ENCODE measurements at regions not wholly inside any gene's neighbourhood (a gene's known extent, or its start where the extent isn't known, plus 50 kb on each side); places are given as distances from the start of the nearest gene placed in this dataset.

DNA sequence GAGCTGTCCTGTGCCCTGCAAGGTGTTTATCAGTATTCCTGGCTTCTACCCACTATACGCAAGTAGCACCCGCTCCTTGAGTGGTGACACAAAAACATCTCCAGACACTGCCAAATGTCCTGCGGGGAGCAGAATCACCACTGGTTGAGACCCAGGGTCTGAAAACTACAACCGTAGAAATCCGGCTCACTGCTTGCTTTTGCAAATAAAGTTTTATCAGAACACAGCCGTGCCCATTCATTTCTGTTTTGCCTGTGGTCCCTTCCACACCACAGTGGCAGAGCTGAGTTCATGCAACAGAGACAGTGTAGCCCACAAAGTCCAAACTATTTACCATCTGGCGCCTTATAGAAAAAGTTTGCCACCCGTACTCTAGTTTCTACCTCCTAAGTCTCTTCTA lies 125.7 kb upstream of the DIO3 start:
- DNase-seq, result no peak

DNA sequence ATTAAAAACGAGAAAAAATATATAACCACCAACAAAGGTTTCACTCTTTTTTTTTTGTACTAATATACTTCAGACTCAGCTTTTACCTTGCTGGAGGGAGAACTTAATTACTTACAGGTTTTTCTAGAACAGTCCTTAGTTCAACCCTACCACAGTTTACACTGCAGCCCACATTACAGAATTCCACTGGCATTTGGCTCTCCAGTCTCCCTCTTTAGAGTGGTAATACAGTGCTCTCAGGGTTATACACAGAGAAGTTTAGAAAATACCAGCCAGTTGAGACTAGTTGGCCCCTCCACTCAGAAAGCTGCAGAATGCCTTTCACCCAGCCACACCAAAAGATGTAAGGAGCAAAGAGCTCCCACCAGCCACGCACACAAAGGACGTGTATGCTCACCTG lies 122.3 kb upstream of the DIO3 start:
- DNase-seq, result no peak

DNA sequence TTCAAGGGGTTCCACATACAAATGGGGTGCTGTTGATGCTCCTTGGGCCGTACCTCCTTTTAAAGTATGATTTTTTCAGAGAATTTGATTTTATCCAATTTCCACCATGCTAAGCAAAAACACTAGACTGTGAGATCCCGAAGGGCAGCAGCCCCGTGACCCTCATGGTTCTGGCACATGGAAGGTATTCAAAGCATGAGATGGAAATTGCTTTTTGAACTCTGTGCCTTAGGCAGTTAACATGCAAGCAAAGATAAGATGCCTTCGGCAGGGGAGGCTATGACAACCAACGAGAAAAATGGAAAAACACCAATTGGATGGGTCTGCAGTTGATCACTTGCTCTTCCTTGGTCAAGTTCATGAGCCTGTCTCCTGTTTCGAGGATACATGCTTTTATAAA lies 120.8 kb upstream of the DIO3 start:
- no peak for DNase-seq

DNA sequence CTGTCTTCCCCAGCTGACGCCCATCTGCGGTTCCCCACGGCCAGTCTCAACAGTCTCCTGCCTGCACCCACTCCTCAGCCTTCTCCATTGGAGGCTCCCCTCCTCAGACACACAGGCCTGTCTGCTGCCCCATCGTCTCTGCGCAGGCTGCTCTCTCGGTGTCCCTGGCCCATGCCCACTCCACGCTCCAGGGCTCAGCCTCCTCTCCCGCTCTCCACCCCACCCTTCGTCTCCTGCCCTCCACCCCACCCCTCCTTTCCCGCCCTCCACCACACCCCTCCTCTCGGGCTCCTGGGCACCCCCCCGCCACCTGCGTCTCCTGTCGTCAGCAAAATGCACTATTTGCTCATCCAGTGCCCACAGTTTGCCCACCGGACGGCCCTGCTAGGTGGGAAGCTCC lies 119.6 kb upstream of the DIO3 start:
- DNase-seq, result no peak

DNA sequence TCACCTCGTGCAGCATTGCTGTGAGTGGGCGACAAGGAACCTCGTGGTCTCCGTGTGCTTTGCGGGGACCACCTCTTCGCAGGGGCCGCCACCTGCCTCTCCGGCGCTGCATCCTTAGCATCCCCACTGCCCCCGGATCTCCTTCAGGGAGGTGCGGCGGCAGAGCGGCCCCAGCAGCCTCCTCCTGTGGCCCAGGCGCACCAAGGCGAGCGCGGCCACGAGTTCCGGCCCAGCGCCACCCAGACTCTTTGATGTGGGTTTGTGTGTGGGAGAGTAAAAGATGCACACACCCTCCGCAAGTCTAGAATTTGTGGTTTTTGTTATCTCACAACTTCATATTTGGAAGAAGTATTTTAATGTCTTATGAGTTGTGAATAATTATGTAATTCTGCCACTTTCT lies 118.8 kb upstream of the DIO3 start:
- no peak for DNase-seq

DNA sequence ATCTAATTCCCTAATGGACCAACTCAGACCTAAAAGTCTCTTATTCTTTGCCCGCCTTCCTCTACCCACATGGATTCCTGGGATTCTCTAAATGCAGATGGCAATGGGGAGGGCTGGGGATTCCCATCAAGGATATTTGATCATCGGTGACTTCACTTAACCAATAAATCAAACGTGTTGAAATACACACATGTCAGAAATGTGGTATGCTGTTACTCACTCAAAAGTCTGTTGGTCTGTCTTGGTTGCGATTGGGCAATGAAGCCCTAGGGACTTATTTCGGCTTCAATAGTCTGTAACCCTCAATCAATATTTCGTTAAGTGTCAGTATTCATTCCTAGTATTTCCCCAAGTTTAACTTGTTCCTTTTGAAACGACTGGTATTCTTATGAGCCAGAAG lies 117.2 kb upstream of the DIO3 start:
- DNase-seq, result no peak

DNA sequence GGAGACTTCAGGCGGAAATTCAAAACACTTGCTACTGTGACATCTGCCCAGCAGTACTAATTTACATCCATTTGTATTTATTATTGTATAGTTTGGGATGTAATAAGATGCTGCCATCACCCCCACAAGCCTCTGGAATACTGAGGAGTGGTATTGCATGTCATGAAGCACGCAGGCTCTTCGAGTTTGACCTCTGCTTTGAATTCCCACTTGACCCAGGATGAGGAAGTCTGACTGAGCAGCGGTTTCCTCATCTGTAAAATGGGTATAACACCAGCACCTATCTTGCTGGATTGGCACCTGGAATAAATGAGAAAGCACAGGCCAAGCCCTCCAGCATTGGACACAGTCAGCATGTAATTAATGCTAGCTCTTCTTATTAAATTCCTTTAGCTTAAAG lies 116.0 kb upstream of the DIO3 start:
- DNase-seq, result no peak

DNA sequence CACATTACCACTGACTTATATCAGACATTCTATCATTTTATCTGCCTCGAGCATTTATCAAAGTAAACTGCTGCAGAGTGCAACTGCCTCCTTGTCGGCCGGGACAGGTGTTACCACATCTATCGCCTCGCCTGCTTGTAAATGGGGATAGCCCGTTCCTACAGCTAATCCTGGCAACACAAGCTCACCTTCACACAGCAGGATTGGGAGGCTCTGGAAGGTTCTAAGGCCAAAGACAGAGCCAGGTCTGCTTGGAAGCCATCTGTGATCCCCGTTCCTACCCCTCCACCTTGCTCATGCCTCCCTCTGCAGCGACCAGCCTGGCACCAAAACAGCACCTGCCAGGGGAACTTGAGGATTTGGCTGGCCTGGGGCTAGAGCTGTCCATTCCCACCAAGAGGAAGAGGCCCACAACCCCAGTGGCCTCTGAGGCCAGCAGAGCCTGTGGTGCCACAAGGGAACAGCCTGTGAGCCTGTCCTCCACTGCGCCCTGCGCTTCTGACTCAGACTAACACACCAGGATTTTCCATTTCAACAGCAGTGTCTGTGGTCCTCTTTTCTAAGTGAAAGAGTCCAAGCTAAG lies 114.8 kb upstream of the DIO3 start:
- DNase-seq, result no peak

DNA sequence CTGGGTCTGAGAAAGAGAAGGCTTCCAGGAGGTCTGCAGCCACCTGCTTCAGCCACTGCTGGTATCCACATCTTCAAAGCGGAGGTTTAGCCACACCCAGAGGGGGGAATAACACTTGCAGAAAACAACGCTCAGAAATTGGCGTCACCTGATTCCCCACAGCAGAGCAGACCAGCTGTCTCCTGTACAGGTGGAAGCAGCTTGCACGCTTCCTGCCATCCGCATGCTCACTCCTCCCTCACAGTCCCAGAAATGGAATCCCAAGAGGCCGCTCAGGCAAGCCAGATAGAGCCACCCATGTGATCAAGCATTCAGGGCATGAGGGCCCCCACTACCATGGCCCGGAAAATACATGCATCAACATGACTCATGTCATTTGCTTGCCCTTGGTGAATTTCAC lies 112.2 kb upstream of the DIO3 start:
- no peak for DNase-seq

DNA sequence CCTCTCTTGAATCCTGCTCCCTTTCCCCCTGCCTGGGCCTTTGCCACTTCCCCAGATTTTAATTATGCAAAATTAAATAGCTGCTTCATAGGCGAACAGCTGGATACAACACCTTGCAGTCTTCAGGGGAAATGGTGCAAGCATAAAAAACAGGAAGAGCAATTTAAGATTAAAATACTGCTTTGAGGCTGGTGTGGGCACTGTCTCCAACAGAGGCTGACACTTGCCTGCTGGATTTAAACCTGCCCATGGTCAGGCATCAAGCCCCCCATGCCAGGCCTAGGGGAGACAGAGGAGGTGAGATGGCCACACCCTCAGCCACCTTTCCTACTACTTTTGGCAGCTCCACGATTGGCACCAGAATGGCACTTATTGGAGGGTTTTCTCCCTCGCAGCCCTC lies 110.1 kb upstream of the DIO3 start:
- DNase-seq, result no peak

DNA sequence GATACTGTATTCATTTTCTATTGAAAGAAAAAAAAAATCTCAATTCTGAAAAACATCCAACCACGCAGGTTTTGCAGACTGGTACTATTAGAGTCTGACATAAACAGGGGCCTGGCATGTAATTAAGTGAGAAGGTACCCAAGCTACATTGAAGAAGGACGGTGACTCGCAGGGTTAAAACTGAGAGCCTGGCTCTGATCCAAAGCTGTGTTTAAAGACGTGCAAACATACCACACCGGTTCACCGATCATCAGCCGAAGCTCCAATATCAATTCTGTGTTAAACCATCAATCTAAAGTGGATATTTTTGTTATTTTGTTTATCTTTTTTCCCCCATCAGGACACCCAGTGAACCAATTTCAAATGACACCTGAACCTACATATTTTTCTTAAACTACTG lies 108.1 kb upstream of the DIO3 start:
- DNase-seq, result no peak

DNA sequence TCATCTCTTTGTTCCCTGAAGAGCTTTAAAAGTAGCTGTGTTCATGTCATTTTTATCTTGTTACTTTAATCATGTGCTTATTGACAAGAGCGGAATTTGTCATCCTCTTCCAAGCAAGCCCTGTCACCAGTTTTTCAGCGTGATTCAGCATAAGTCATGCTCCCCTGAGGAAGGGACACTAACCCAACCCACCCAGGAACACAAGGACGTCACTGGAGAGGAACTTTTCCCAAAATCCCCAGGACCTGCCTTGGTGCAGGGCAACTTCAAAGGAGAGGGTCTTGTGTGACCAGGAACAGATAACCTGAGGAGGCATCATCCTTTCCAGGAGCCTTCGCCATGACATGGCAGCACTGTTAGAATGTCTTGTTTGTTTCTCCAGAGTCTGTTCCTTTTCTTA lies 107.1 kb upstream of the DIO3 start:
- no peak for DNase-seq

DNA sequence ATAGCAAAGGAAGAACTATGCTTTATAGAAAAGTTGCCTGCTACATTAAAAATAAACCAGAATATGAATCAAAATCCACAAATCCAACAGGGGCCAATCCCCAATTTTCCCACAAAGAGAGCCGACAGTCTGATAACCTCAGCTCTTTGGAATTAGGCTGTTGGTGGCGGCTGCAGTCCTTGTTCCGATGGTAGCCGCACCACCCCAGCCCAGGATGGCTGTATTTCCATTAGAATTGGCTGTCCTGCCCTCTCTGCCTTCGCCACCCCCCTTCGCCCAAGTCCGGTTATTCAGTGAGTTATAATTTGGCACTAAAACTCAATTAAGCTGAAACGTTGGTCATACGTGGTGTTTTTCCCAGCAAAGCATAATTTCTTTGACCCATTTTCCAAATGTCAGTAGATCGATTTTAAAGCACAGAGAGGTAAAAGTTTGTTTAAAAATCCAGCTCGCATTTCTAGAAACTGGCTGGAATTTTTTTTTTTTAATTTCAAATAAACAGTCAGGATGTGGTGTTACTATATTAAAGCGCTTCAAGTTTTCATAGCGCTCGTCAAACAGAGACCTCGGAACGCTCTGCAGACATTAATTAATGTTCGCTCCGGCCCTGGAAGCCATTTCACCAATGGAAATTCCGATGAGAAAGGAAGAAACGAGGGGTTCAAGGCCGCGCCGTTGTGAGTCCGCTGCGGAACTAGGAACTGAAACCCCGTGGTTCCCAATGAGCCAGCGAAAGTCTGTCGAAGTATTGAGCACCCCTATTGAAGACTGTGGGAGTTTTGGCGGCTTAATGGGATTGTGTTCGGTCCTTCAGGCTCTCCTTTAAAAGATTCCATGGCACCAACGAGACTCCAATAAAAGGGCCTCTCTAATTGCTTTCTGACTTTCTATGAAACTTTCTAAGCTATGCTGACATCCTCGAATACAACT lies 104.8 kb upstream of the DIO3 start:
- no peak for DNase-seq

DNA sequence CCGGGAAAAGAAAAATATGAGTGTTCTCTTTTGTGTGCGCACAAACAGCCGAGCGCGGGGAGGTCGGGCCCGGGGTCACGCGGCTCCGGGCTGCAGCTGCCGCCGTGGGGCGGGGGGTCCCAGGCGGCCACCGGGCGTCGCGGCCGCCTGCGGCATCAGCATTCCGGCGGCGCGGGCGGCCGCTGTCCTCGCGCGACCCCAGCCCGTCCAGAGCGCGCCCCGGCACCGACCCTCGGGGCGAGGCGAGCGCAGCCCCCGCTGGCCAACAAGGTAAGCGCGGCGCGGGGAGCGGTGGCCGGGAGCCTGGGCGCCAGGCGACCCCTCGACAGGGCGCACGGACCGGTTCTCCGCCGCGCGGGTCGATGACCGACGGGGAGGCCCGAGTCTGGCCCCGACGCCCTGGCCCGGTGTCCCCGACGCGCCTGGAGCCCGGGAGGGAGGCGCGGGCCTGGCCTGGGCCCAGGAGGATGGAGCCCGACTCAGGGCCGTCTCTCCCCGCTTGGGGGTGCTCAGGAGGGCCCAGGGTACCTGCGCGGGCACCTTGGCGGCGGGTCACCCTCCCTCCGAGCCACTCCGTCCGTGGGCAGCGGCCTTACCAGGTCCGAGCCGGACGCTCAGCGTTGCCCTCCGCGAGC lies 103.9 kb upstream of the DIO3 start:
- DNase-seq, result no peak

DNA sequence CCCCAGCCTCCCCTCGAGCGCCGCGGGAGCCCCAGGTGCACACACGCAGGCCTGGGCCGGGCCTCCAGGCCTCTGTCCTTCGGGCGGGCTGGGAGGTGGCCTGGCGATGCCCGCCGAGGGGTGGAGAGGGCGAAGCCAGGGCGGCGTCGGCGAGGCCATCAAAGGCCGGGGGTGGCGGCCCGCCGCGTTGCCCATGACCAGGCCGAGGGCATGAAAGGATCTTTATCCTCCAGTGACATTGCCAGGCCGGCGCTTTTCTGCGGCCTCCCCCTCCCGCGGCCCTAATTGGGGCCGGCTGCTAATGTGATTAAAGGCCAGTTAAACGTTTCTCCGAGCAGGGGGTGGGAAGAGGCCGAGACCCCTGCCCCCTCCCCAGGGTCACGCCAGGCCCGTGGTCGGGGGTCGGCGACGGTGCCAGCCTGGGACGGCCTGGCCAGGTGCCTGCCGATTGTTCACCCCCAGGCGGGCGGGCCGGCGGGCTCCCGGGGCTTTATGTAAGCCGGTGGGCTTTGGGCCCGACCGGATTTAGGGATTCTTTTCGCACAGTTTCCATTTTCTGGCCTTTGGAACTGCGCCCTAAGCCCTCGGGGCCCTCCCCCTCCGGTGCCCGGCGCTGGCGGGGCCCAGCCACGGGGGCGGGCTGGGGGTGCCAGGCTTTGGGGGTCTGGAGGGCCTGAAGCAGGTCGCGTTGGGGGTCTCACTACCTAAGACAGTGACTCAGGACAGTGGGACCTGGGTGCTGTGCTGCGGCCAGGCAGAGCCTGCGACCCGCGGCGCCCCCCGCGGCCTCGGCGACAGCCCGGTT lies 103.2 kb upstream of the DIO3 start:
- no peak for DNase-seq

DNA sequence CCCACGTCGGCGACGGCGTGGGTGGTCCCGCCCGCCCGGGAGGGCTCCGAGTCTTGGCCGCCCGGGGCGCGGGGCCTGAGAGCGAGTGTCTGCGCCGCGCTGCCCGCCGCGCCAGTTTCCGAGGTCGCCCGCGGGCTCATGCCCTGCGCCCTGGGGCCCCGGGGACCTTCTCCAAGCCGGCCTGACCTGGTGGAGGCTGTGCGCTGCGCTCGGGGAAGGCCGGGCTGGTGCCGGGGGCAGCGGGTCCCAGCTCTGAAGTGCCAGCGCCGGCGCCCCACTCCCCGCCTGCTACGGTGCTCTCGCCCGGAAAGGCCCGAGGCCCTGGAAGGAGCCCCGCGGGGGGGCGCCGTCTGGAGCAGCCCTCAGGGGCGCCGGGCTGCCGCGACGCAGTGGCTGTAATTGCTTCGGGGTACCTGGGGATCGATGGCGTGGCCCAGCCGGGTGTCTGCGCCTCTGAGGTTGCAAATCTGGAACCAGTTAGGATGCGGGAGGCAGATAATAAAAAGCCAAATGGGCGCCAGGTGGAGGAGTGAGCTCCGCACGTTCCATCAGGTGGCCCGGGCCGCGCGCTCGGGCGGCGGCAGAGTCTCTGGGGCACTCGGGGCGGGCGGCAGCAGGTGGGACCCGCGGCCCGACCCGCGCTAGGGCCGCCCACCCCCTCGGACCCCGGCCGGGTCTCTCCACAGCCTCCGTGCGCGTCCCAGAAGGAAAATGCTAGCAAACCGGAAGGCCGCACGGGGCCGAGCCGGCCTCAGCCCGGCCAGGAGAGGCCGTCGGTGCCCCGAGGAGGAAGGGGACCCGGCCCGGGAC lies 102.3 kb upstream of the DIO3 start:
- DNase-seq, result no peak

DNA sequence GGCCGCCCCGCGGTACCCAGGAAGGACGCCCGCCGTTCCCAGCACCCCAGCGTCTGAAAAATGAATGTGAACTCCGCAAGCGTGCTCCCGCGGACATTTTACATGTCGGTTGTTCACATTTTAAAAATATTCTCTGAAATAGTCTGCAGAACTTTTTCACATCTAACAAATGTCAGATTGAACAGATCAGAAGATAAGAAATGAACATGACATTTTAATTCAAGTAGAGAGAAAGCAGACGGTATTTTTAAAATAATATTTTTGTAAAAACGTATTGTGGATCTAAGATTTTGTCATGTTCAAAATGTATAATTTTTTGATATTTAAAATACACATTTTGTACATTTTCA lies 101.8 kb upstream of the DIO3 start:
- no peak for DNase-seq

DNA sequence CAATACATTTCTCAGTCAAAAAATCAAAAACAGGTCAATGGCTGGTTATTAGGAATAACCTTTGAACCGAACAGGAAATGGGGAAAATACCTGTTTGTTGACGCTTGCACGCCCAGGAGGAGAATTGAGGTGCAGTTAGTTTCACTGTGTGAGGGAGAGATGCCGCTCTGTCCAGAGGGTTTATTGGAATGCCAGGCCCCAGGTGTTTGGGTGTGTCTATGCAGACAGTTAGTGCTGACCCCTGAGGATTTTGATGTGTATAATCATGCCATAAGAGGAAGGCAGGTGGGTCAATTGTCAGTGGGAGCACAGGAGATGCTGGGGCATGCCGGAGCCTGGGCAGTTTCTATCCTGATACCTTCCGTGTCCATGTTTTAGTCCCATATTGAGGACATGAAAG lies 100.8 kb upstream of the DIO3 start:
- DNase-seq, result no peak

DNA sequence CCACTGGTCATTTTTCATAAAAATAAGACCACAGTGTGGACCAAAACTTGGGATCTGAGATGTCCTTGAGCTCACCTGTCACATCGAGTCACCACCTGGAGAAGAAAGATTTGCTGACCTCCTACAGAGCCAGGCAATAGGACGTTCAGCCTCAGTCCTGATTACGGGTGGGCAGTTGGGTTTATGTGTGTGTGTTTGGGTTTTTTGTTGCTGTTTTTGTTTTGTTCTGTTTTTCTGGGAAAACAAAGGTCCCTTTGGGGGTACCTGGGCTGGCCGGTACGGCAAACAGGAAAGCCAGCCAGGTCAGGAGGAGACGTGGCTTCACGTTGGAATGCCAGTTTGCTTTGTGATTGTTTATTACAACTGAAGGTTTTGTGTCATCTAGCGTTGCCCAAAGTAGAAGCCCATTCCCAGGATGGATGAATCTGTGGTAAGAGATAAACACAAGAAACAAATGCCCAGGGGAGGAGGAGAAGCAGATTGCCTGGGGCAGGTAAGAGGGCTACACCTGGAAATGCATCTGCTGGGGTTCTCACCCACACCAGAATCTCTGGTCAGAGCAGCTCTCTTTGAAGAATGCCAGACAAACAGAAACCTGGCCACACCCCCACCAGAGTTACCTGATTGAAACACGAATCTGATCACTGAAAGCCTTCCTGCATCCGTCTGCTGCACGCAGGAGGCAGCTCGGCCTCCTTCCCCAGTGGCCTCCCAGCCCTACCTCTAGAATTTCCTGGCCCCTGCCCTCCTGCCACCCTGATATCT lies 100.1 kb upstream of the DIO3 start:
- DNase-seq, result no peak

DNA sequence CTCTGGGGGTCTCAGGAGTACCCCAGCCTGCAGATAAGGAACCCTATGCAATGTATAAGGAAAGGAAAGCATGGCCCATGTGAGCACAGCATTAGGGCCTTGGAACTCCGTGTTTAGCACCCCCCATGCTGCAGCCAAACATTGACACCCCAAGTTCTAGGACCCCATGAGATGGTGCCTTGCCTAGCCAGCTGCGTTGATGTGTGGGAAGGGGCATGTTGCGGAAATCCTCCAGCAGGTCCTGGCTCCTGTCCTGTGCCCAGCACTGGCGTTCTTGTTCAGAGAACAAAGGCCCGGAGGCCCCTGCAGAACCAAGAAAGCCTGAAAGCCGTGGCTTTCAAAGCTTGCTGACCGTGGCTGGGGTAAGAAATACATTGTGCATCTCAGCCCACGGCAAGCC lies 99.4 kb upstream of the DIO3 start:
- DNase-seq, result no peak

DNA sequence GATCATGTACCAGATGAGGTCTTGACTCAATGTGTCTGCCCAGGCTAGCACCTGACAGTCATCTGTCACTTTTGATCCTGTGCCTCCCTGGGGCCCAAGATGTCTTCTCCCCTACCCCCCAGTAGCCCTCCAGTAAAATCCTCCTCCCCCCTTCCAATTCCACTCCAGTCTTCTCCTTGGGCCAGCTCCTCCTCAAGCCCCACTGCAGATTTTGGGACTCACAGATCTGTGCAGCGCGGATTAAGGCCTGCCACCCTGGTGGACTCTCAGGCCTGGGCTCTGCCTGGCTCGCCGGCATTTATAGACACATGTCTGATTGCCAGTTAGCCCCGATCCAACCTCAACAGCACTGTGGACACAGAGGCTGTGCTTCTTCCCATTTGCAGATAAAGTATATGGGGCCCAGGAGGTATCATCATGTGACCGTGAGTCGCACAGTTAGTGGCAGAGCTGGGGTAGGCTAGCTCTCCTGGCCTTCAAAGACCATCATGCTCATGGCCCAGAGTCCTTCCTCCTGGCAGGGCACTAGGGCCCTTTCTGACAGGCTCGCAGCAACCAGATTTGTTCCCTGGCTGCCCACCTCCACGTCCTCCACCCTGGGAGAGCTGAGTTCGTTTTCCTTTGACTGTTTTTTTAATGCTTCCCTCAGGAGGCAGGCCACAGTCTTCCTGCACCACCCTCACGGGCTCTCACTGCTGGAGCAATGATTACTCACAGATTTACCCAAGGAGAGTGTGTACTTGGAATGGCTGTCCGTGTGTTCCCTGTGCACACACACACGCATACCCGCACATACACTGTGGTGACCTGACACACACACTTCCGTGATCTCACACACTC lies 98.3 kb upstream of the DIO3 start:
- DNase-seq, result no peak
